ENCODE measurements at regions not wholly inside any gene's neighbourhood (a gene's known extent, or its start where the extent isn't known, plus 50 kb on each side); places are given as distances from the start of the nearest gene placed in this dataset.

- TF ChIP-seq POLR2AphosphoS5 (IDR thresholded peaks at IDR 0.05) (no peak), POLR2A (IDR thresholded peaks at IDR 0.05; ENCODE audit: low read depth) (no peak)
These were observed 300.2 kb upstream of the JARID2 start for GRCh38 chr6:14945461-14946185.
